Natural killer cell (primary cell): ENCODE measurements at regions not wholly inside any gene's neighbourhood (a gene's known extent, or its start where the extent isn't known, plus 50 kb on each side); places are given as distances from the start of the nearest gene placed in this dataset.

ENCODE experiments used
- ATAC-seq, 3 donors: fragments of 150-1000 bp in 2 of 3; fragments of 200-7000 bp in 1 of 3; cut with Tn5 transposase; 1 replicate in 1 of 3; 2 replicates in 2 of 3; pipeline ENCODE4 v1.10.0; 2021; ENCODE audit warnings: mild to moderate bottlenecking in 2 of 3, moderate library complexity in 2 of 3
- DNase-seq, 2 donors: peaks; one replicate each; pipeline versions ENCODE4 v3.0.0 to v3.0.0-alpha.2; 2013 to 2021; ENCODE audit warnings: mixed read lengths in 1 of 2
- H3K27ac ChIP-seq: one replicate; pipeline ENCODE4 v1.5.1; 2013; ENCODE audit warnings: mild to moderate bottlenecking, low read length
- H3K27me3 ChIP-seq: one replicate; pipeline ENCODE4 v1.6.1; 2013; ENCODE audit warnings: low read length; ENCODE audit not compliant: control insufficient read depth, insufficient read depth
- H3K36me3 ChIP-seq: one replicate; pipeline ENCODE4 v1.6.1; 2013; ENCODE audit warnings: low read length; ENCODE audit not compliant: control insufficient read depth, insufficient read depth
- H3K4me1 ChIP-seq: one replicate; pipeline ENCODE4 v1.6.1; 2013; ENCODE audit warnings: low read length; ENCODE audit not compliant: control insufficient read depth, insufficient read depth
- H3K4me3 ChIP-seq: one replicate; pipeline ENCODE4 v1.5.1; 2013; ENCODE audit warnings: low read length
- H3K9me3 ChIP-seq: one replicate; pipeline ENCODE4 v1.6.1; 2013; ENCODE audit warnings: low read length; ENCODE audit not compliant: control insufficient read depth, insufficient read depth
- H3K27ac Mint-ChIP-seq, 2 donors: one replicate each; pipeline ENCODE4 v1.8.0; 2022; ENCODE audit warnings: mild to moderate bottlenecking in 2 of 2, mixed read lengths in 2 of 2, moderate library complexity in 1 of 2
- H3K27me3 Mint-ChIP-seq, 2 donors: one replicate each; pipeline ENCODE4 v1.8.0; 2022; ENCODE audit warnings: low read depth in 2 of 2, mixed read lengths in 2 of 2
- H3K36me3 Mint-ChIP-seq: one replicate; pipeline ENCODE4 v1.8.0; 2022; ENCODE audit warnings: mixed read lengths
- H3K4me1 Mint-ChIP-seq, 2 donors: one replicate each; pipeline ENCODE4 v1.8.0; 2022; ENCODE audit warnings: mixed read lengths in 2 of 2
- H3K4me3 Mint-ChIP-seq: one replicate; pipeline ENCODE4 v1.8.0; 2022; ENCODE audit warnings: mild to moderate bottlenecking, moderate library complexity, mixed read lengths
- H3K9me3 Mint-ChIP-seq, 2 donors: one replicate each; pipeline ENCODE4 v1.8.0; 2022; ENCODE audit warnings: mixed read lengths in 2 of 2
- WGBS: methylation state at CpG from one replicate; pipeline ENCODE4 v1.1.7; 2013; ENCODE audit warnings: missing lambda C conversion rate; ENCODE audit not compliant: insufficient coverage; 5-methylcytosine and 5-hydroxymethylcytosine counted together
- intact Hi-C: fragments of 100-400 bp; cut with micrococcal nuclease; formaldehyde crosslinking; loops from one replicate; pipeline ENCODE4 v1.14.2; 2022
- TF ChIP-seq, protein P1 (sequence below): fragments of 200-600 bp; IDR thresholded peaks from one replicate; pipeline ENCODE4 v1.8.0; 2022; ENCODE audit warnings: antibody characterized with exemption

DNA sequence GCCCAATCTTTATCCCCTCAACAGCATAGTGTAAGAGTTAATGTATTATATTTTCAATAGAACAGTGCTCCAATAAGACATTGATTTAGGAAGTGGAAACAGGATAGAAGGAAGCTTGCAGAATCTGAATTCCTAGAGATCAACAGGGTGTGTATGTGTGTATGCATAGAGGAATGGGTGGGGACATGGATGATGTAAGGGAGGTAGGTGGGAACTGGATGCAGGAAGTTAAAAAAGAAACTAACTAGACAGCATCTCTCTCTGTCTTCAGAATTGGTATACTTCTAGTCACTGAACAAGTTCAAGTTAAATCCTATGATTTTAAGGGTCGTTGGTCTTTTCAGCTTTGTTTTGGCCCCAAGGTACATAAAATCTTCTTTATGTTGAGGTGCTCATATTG lies 196.6 kb downstream of the PMAIP1 start:
- no peaks in the 10 kb centered on the region for H3K9me3 ChIP-seq
- no peak for ATAC-seq
- Mint-ChIP-seq H3K9me3 (peaks cover 4% of the 10 kb centered on the region in 2 donors), H3K4me1 (no peaks in the 10 kb centered on the region), H3K27ac (no peak overlapping the region), H3K4me3 (no peak overlapping the region), H3K27me3 (peaks cover 0 to 3% of the 10 kb centered on the region in 2 donors), H3K36me3 (no peaks in the 10 kb centered on the region)
- intact Hi-C loops: no loop called here
- no peaks in the 10 kb centered on the region for H3K36me3 ChIP-seq
- no peak overlapping the region for H3K27ac ChIP-seq
- H3K27me3 ChIP-seq: no peaks in the 10 kb centered on the region
- no peaks in the 10 kb centered on the region for H3K4me1 ChIP-seq
- H3K4me3 ChIP-seq: no peak overlapping the region
- 42% methylated on average over 1 of the region's 1 CpG for WGBS
- TF ChIP-seq, protein P1, sequence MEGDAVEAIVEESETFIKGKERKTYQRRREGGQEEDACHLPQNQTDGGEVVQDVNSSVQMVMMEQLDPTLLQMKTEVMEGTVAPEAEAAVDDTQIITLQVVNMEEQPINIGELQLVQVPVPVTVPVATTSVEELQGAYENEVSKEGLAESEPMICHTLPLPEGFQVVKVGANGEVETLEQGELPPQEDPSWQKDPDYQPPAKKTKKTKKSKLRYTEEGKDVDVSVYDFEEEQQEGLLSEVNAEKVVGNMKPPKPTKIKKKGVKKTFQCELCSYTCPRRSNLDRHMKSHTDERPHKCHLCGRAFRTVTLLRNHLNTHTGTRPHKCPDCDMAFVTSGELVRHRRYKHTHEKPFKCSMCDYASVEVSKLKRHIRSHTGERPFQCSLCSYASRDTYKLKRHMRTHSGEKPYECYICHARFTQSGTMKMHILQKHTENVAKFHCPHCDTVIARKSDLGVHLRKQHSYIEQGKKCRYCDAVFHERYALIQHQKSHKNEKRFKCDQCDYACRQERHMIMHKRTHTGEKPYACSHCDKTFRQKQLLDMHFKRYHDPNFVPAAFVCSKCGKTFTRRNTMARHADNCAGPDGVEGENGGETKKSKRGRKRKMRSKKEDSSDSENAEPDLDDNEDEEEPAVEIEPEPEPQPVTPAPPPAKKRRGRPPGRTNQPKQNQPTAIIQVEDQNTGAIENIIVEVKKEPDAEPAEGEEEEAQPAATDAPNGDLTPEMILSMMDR: no peak
- DNase-seq: no peak

DNA sequence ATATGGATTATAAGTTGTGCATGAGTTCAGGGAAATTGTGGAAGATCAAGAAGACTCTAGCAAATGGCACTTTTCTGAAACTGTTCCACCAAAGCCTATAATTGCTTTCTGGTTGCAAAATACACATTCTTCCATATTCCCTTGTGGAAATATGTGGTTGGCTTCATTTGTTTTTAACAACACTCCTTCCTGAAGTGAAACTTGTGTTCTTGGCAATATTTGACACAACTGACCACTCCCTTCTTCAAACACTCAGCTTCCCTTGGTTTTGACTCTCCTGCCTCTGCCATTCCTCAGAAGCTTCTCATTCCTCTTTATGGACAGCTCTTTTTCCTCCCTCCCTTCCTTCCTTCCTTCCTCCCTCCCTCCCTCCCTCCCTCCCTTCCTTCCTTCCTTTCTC lies 192.3 kb downstream of the PMAIP1 start:
- H3K27me3 Mint-ChIP-seq: peaks cover 0 to 5% of the 10 kb centered on the region in 2 donors
- TF ChIP-seq, protein P1: no peak
- no peak overlapping the region for H3K27ac Mint-ChIP-seq
- Histone ChIP-seq H3K4me3 (no peak overlapping the region), H3K27ac (no peak overlapping the region), H3K36me3 (no peaks in the 10 kb centered on the region), H3K9me3 (no peaks in the 10 kb centered on the region), H3K27me3 (no peaks in the 10 kb centered on the region), H3K4me1 (no peaks in the 10 kb centered on the region)
- H3K36me3 Mint-ChIP-seq: no peaks in the 10 kb centered on the region
- no peak overlapping the region for H3K4me3 Mint-ChIP-seq
- H3K9me3 Mint-ChIP-seq: peaks cover 4% of the 10 kb centered on the region in 2 donors
- ATAC-seq (no peak), DNase-seq (no peak)
- no peaks in the 10 kb centered on the region for H3K4me1 Mint-ChIP-seq
- intact Hi-C loops: no loop called here

DNA sequence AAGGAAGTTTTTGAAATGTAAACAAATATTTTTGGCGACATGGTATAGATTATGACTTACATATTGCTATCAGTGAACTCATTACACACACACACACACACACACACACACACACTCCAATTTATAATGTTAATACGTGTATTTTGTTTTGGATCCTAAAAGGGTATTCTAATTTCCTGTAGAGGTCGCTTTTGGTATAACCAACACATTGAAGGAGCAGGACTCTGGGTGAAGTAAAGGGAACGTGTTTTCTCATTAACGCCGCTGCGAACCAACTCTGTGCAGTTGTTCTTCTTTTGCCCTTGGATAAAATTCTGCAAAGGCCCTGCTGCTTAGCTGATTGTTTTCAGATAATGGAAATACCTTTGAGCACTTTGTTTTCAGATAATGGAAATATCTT lies 190.4 kb downstream of the PMAIP1 start:
- Mint-ChIP-seq H3K4me3 (no peak overlapping the region), H3K36me3 (no peaks in the 10 kb centered on the region), H3K9me3 (peaks cover 4% of the 10 kb centered on the region in 2 donors), H3K27me3 (peaks cover 0 to 5% of the 10 kb centered on the region in 2 donors), H3K4me1 (no peaks in the 10 kb centered on the region), H3K27ac (no peak overlapping the region)
- H3K27ac ChIP-seq: no peak overlapping the region
- no peaks in the 10 kb centered on the region for H3K9me3 ChIP-seq
- no peaks in the 10 kb centered on the region for H3K36me3 ChIP-seq
- no peaks in the 10 kb centered on the region for H3K27me3 ChIP-seq
- no peaks in the 10 kb centered on the region for H3K4me1 ChIP-seq
- DNase-seq (no peak), ATAC-seq (no peak)
- intact Hi-C loops: no loop called here
- 19% methylated on average over 6 of the region's 7 CpGs for WGBS
- H3K4me3 ChIP-seq: no peak overlapping the region
- TF ChIP-seq, protein P1: no peak

DNA sequence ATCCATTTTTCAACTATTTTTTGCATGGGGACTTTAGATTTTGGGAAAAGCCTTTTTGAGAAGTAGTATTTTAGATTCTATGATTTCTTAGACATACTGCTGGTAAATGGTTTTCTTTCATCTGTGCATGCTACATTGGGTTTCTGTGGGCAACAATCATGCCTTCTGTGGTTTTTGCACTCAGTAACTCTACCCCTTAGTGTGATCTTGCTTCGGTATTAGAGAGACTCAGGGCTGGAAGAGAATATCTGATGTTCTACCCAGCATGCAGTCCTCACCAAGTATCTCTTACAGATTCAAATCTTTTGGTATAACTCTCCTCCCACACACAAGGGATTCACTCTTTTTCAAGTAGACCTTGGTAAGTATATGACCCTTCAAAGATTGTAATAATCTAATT lies 183.0 kb downstream of the PMAIP1 start:
- Mint-ChIP-seq H3K27ac (no peak overlapping the region), H3K9me3 (no peaks in the 10 kb centered on the region), H3K27me3 (no peaks in the 10 kb centered on the region), H3K4me3 (no peak overlapping the region), H3K36me3 (no peaks in the 10 kb centered on the region), H3K4me1 (no peaks in the 10 kb centered on the region)
- Histone ChIP-seq H3K27me3 (no peaks in the 10 kb centered on the region), H3K9me3 (no peaks in the 10 kb centered on the region), H3K36me3 (no peaks in the 10 kb centered on the region), H3K4me1 (no peaks in the 10 kb centered on the region), H3K4me3 (no peak overlapping the region), H3K27ac (no peak overlapping the region)
- WGBS: no CpG with 5 or more reads among the region's 1 CpG
- ATAC-seq (no peak), DNase-seq (no peak)
- intact Hi-C loops: no loop called here
- TF ChIP-seq, protein P1: no peak
